ENCODE measurements at regions not wholly inside any gene's neighbourhood (a gene's known extent, or its start where the extent isn't known, plus 50 kb on each side); places are given as distances from the start of the nearest gene placed in this dataset.

- H2BK15ac ChIP-seq (ENCODE audit: low read length): no peak overlapping the region
- H2BK20ac ChIP-seq (ENCODE audit: low read length): no peak overlapping the region
- H3K4me1 ChIP-seq (replicated peaks in 1 of 4; ENCODE audit: control insufficient read depth in 3 of 4, insufficient read depth in 4 of 4, low read length in 3 of 4): no peaks in the 10 kb centered on the region; a peak in 1 of 7 replicates
- no peaks in the 10 kb centered on the region for H4K20me1 ChIP-seq (replicated peaks in 1 of 2; ENCODE audit: control insufficient read depth in 1 of 2, insufficient read depth in 2 of 2, low read length in 2 of 2)
- ChIA-PET POLR2A (ENCODE audit: partially characterized antibody) (no interaction called here), CTCF (ENCODE audit: partially characterized antibody) (interaction anchor here (0.9 to 1.3 kb wide), 2 partner anchors 53 to 54 kb away, joined by 3 to 5 read pairs; no protein-coding TSS in a partner anchor)
- no peak overlapping the region; a peak in 1 of 4 replicates for H3K4me2 ChIP-seq (ENCODE audit: insufficient read depth in 1 of 2, low read depth in 2 of 2, low read length in 2 of 2)
- no peaks in the 10 kb centered on the region for H3K36me3 ChIP-seq (ENCODE audit: control insufficient read depth in 2 of 4, insufficient read depth in 4 of 4, low read length in 3 of 4)
- no peak overlapping the region for H2AFZ ChIP-seq (ENCODE audit: low read length)
- H2BK120ac ChIP-seq (replicated peaks; ENCODE audit: low read depth, low read length): no peak overlapping the region
- no peaks in the 10 kb centered on the region for H3K27me3 ChIP-seq (replicated peaks in 1 of 4; ENCODE audit: control insufficient read depth in 3 of 4, extremely low read depth in 1 of 4, insufficient read depth in 3 of 4, low read length in 3 of 4)
- no peaks in the 10 kb centered on the region for H3K23me2 ChIP-seq (ENCODE audit: low read depth, low read length)
- TF ChIP-seq NRF1 (IDR thresholded peaks at IDR 0.05; ENCODE audit: low read depth, low read length) (no peak), YY1 (IDR thresholded peaks at IDR 0.05; ENCODE audit: low read depth, low read length) (peak; percentile 21; the same call in 1 of the 2 replicates), KDM1A (IDR thresholded peaks at IDR 0.05; ENCODE audit: borderline replicate concordance, low read length) (no peak), TCF12 (IDR thresholded peaks at IDR 0.05; ENCODE audit: low read depth, low read length) (0 out of 2 replicates have a peak, but pooled peaks have one; percentile 66)
- H2AK5ac ChIP-seq (ENCODE audit: low read depth, low read length): no peak overlapping the region
- H3K23ac ChIP-seq (ENCODE audit: insufficient read length): no peak overlapping the region
- H4K8ac ChIP-seq (ENCODE audit: extremely low read depth, insufficient read depth, low read length): no peak overlapping the region
- H3K27ac ChIP-seq (ENCODE audit: low read depth, low read length): no peak overlapping the region
- H4K5ac ChIP-seq (ENCODE audit: insufficient read length, low read depth, low read length): no peak overlapping the region
- no peak overlapping the region for H4K91ac ChIP-seq (replicated peaks; ENCODE audit: insufficient read length, low read length)
- no peak overlapping the region for H3K14ac ChIP-seq (ENCODE audit: insufficient read length)
- H3K4ac ChIP-seq (replicated peaks; ENCODE audit: insufficient read length, low read depth, low read length): no peak overlapping the region
- no peak overlapping the region; the same call in 1 of the 2 replicates for H2BK12ac ChIP-seq (ENCODE audit: low read depth, low read length)
- no peaks in the 10 kb centered on the region for H3K79me2 ChIP-seq (ENCODE audit: control insufficient read depth in 1 of 2, insufficient read depth in 2 of 2, low read length in 2 of 2)
- no peaks in the 10 kb centered on the region for H3K79me1 ChIP-seq (ENCODE audit: low read depth, low read length)
- WGBS, 2 experiments (ENCODE audit: extremely low coverage in 1 of 2, insufficient coverage in 1 of 2, insufficient read length in 1 of 2, insufficient replicate concordance in 2 of 2, low coverage in 1 of 2, low lambda C conversion rate in 2 of 2, missing lambda C conversion rate in 1 of 2): 56% methylated on average over 2 of the region's 2 CpGs; no CpG with 5 or more reads in 1 of the 2 experiments
- peak in 1 of 2 experiments; percentile 57 for DNase-seq (ENCODE audit: low read depth in 1 of 2, low spot score in 2 of 2)
- H3K18ac ChIP-seq (ENCODE audit: extremely low read depth, low read length): no peak overlapping the region
- peak; percentile 50 for FAIRE-seq
- H3K9me3 ChIP-seq (ENCODE audit: insufficient read depth in 2 of 2, low read depth in 1 of 2, low read length in 1 of 2): no peaks in the 10 kb centered on the region
- no peak overlapping the region for H3K4me3 ChIP-seq (ENCODE audit: extremely low read depth in 1 of 4, insufficient read depth in 2 of 4, low read depth in 3 of 4, low read length in 4 of 4)
- no peak overlapping the region for H2BK5ac ChIP-seq (ENCODE audit: low read depth, low read length)
- no peak overlapping the region for H3K9ac ChIP-seq (replicated peaks in 1 of 4; ENCODE audit: extremely low read depth in 1 of 4, low read depth in 3 of 4, low read length in 3 of 4)
- H3K56ac ChIP-seq (replicated peaks; ENCODE audit: insufficient read length, low read depth, low read length): no peak overlapping the region
Observed at GRCh38 chr12:114562654-114563053, 121.3 kb downstream of the TBX3 start.
